Skin of body (tissue), 1 donor: ENCODE measurements at regions not wholly inside any gene's neighbourhood (a gene's known extent, or its start where the extent isn't known, plus 50 kb on each side); places are given as distances from the start of the nearest gene placed in this dataset.

Source experiments
- DNase-seq: peaks from one replicate; lab custom pipeline; 2025; lab: John Stamatoyannopoulos, UW

GRCh38 chr13:107580741-107581412, 634.5 kb downstream of the LIG4 start:
- no peak for DNase-seq

- DNase-seq, result no peak
These were observed 638.9 kb downstream of the LIG4 start for GRCh38 chr13:107576430-107576829.

- DNase-seq, result no peak
These were observed 640.7 kb downstream of the LIG4 start for GRCh38 chr13:107574517-107575210.

GRCh38 chr13:107573184-107573583, 642.2 kb downstream of the LIG4 start:
- no peak for DNase-seq

- no peak for DNase-seq
These were observed 643.2 kb downstream of the LIG4 start for GRCh38 chr13:107572156-107572555.

- no peak for DNase-seq
These were observed 647.2 kb downstream of the LIG4 start for GRCh38 chr13:107568181-107568580.

GRCh38 chr13:107563099-107563925, 652.0 kb downstream of the LIG4 start:
- no peak for DNase-seq

GRCh38 chr13:107562203-107562602, 653.1 kb downstream of the LIG4 start:
- no peak for DNase-seq

- no peak for DNase-seq
These were observed 660.9 kb downstream of the LIG4 start for GRCh38 chr13:107554460-107554859.

- no peak for DNase-seq
These were observed 661.5 kb downstream of the LIG4 start for GRCh38 chr13:107553838-107554237.

GRCh38 chr13:107551521-107551920, 663.8 kb downstream of the LIG4 start:
- DNase-seq, result no peak

- no peak for DNase-seq
These were observed 667.0 kb downstream of the LIG4 start for GRCh38 chr13:107548338-107548737.

- DNase-seq, result no peak
These were observed 669.3 kb downstream of the LIG4 start for GRCh38 chr13:107545946-107546502.

- no peak for DNase-seq
These were observed 680.8 kb downstream of the LIG4 start for GRCh38 chr13:107534548-107534947.

- no peak for DNase-seq
These were observed 683.5 kb downstream of the LIG4 start for GRCh38 chr13:107531816-107532215.

- no peak for DNase-seq
These were observed 684.2 kb downstream of the LIG4 start for GRCh38 chr13:107531180-107531579.

GRCh38 chr13:107529035-107529434, 686.3 kb downstream of the LIG4 start:
- DNase-seq, result no peak

GRCh38 chr13:107518780-107519179, 696.6 kb downstream of the LIG4 start:
- DNase-seq, result no peak

- no peak for DNase-seq
These were observed 697.0 kb downstream of the LIG4 start for GRCh38 chr13:107518292-107518691.

- no peak for DNase-seq
These were observed 698.8 kb downstream of the LIG4 start for GRCh38 chr13:107516517-107516916.

GRCh38 chr13:107512551-107512950, 702.8 kb downstream of the LIG4 start:
- no peak for DNase-seq

GRCh38 chr13:107497661-107498060, 717.7 kb downstream of the LIG4 start:
- no peak for DNase-seq
